Activated CD8-positive, alpha-beta memory T cell treated with anti-CD3 and anti-CD28 coated beads, Interleukin-2, amount 10 ng/mL, durations not matched to agents 7 days and 5 days (primary cell): ENCODE measurements at regions not wholly inside any gene's neighbourhood (a gene's known extent, or its start where the extent isn't known, plus 50 kb on each side); places are given as distances from the start of the nearest gene placed in this dataset.

ENCODE experiments used
- ATAC-seq: fragments of 150-1000 bp; cut with Tn5 transposase; one replicate; pipeline ENCODE4 v1.10.0; 2021; ENCODE audit warnings: moderate library complexity
- CTCF ChIA-PET: fragments of 350-600 bp; sonication (Branson Sonifier 250); formaldehyde crosslinking; loops from one replicate; lab custom pipeline; 2021; ENCODE audit warnings: antibody characterized with exemption; lab: Charles Lee
- DNase-seq: peaks from one replicate; pipeline ENCODE4 v3.0.0-alpha.2; 2020
- H3K27ac Mint-ChIP-seq: one replicate; pipeline ENCODE4 v1.8.0; 2021; ENCODE audit warnings: mild to moderate bottlenecking, mixed read lengths
- H3K27me3 Mint-ChIP-seq: one replicate; pipeline ENCODE4 v1.8.0; 2021; ENCODE audit warnings: mixed read lengths
- H3K36me3 Mint-ChIP-seq: one replicate; pipeline ENCODE4 v1.8.0; 2021; ENCODE audit warnings: mild to moderate bottlenecking, mixed read lengths
- H3K4me1 Mint-ChIP-seq: one replicate; pipeline ENCODE4 v1.8.0; 2021; ENCODE audit warnings: mixed read lengths
- H3K4me3 Mint-ChIP-seq: one replicate; pipeline ENCODE4 v1.8.0; 2021; ENCODE audit warnings: mild to moderate bottlenecking, moderate library complexity, mixed read lengths
- H3K9me3 Mint-ChIP-seq: one replicate; pipeline ENCODE4 v1.8.0; 2022; ENCODE audit warnings: low read depth, mixed read lengths

DNA sequence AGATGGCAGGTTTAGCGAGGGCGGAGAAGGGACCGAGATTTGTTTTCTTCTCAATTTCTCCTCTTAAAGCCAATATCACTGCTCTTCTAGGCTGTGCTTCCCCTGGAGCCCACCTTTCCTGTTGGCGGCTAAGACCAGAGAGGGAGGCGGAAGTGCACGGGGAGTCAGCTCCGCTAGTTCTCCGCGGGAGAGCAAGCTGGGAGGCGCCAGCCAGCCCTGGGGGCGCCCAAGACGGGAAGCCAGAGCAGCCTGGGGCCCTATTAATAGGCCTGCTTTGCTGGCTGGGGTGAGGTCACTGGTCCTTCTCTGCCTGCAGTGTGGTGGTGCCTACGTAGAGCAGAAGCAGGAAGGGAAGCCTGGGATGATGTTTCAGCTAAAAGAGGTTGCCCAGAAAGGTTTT, 61.6 kb downstream of the LSM5 start:
- Mint-ChIP-seq H3K9me3 (no peaks in the 10 kb centered on the region), H3K27me3 (peaks cover 36% of the 10 kb centered on the region), H3K4me1 (no peaks in the 10 kb centered on the region), H3K4me3 (no peak overlapping the region), H3K36me3 (no peaks in the 10 kb centered on the region), H3K27ac (no peak overlapping the region)
- ATAC-seq (no peak), DNase-seq (no peak)
- CTCF ChIA-PET = no interaction called here

DNA sequence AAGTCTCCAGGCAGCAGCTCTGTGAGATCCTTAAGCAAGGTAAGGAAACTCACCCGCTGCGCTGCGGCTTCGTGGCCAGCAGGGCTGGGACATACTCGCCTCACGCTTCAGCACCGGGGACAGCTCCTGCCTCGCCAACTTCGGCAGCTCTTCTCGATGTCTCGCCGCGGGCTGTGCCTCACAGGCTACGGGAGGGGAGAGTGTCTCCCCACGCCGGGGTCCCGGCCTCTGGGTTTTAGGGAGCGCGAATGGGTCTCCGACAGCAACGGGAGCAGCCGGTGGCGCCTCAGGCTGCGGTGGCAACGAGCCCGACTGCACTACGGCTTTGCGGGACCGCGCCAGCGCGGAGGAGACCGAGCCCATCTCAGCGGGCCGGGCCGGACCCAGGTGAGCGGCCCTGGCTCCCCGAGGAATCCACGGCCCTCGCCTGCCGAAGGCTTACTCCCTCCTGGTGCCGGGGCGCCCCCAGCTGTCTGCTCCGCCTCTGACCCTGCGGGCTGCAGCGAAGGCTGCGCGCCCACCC, 62.4 kb downstream of the LSM5 start:
- Mint-ChIP-seq H3K4me1 (no peaks in the 10 kb centered on the region), H3K36me3 (no peaks in the 10 kb centered on the region), H3K4me3 (no peak overlapping the region), H3K27me3 (peaks cover 36% of the 10 kb centered on the region), H3K27ac (no peak overlapping the region), H3K9me3 (no peaks in the 10 kb centered on the region)
- CTCF ChIA-PET = no interaction called here
- ATAC-seq (peak; percentile 71), DNase-seq (peak; percentile 77)

DNA sequence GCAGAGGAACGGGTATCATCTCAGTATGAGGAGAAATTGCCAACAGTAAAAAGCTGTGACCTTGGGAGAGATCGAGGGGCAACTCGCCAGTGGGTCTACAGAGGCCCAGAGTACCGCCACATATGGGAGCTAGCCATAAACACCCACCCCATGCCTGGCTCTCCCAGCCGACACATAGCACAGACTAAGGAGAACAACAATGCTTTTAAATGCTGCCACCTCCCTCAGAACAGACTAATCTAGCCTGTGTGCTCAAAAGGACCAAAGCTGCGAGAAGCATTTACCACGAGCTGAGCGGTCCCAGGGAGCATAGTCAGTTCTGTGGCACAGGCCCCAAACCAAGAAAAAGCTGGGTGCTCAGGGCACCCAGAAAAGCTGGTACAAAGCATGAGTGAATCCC, 73.3 kb downstream of the LSM5 start:
- H3K4me1 Mint-ChIP-seq = no peaks in the 10 kb centered on the region
- DNase-seq (no peak), ATAC-seq (no peak)
- no peaks in the 10 kb centered on the region for H3K9me3 Mint-ChIP-seq
- no peaks in the 10 kb centered on the region for H3K27me3 Mint-ChIP-seq
- no peak overlapping the region for H3K27ac Mint-ChIP-seq
- CTCF ChIA-PET = no interaction called here
- H3K4me3 Mint-ChIP-seq = no peak overlapping the region
- no peaks in the 10 kb centered on the region for H3K36me3 Mint-ChIP-seq

DNA sequence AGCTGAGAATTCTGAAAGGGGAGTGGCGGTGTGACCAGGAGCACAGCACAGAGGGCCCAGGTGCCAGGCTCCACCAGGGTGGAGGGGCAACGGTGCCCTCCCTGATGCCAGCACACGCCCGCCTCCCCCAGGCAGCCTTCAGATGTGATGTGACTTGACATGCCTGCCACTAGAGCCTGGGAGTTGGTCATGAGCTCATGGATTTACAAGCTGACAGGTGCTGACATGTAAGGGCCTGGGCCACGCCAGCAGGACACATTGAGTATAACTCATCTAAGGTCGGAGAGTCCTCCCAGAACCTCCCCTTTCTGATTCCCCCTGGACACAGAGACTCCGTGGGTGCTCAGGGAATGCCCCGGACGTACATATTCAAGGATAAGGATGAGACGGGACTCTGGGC, 74.2 kb downstream of the LSM5 start:
- no peaks in the 10 kb centered on the region for H3K36me3 Mint-ChIP-seq
- no peaks in the 10 kb centered on the region for H3K9me3 Mint-ChIP-seq
- no peaks in the 10 kb centered on the region for H3K27me3 Mint-ChIP-seq
- H3K4me3 Mint-ChIP-seq = no peak overlapping the region
- no peak for DNase-seq
- no peak overlapping the region for H3K27ac Mint-ChIP-seq
- H3K4me1 Mint-ChIP-seq = no peaks in the 10 kb centered on the region
- no peak for ATAC-seq
- CTCF ChIA-PET = no interaction called here

DNA sequence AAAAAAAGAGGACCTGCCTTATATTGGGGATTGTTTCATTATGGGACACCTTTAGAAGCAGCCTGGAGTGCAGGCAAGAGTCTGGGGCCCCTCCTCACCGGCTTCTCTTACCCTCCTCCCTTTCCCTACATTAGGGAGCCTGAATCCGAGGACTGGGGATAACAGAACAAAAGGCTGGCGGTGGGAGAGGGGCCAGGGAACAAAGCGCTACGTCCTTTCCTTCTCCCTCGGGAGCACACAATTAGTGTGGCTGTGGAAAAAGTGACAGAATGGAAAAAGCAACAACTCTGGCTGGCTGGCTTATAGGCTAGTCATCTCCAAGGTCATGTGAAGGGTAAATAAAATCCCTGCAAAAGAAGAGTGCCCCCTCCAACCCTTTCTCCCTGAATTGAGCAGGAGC, 74.7 kb downstream of the LSM5 start:
- Mint-ChIP-seq H3K9me3 (no peaks in the 10 kb centered on the region), H3K4me1 (no peaks in the 10 kb centered on the region)
- no peak for ATAC-seq

DNA sequence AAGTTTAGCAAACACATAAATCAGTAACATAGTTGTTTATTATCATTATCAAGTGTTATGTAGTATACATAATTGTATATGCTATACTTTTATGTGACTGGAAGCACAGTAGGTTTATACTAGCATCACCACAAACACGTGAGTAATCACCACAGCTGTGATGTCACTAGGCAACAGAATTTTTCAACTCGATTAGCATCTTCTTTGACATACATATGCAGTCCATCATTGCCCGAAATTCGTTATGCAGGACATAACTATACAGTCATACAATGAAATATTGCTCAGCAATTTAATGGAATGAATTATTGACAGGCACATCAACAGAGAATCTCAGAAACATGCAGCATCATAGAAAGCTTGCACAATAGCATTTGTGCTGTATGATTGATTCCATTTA, 77.7 kb downstream of the LSM5 start:
- no peak for DNase-seq
- no peak for ATAC-seq
- Mint-ChIP-seq H3K9me3 (no peaks in the 10 kb centered on the region), H3K27me3 (no peaks in the 10 kb centered on the region), H3K4me1 (no peaks in the 10 kb centered on the region), H3K27ac (no peak overlapping the region), H3K36me3 (no peaks in the 10 kb centered on the region), H3K4me3 (no peak overlapping the region)
- CTCF ChIA-PET = no interaction called here

More for the DNA sequence above, 74.7 kb downstream of the LSM5 start:
- CTCF ChIA-PET = no interaction called here
- DNase-seq = no peak
- Mint-ChIP-seq H3K4me3 (no peak overlapping the region), H3K36me3 (no peaks in the 10 kb centered on the region), H3K27ac (no peak overlapping the region), H3K27me3 (no peaks in the 10 kb centered on the region)

DNA sequence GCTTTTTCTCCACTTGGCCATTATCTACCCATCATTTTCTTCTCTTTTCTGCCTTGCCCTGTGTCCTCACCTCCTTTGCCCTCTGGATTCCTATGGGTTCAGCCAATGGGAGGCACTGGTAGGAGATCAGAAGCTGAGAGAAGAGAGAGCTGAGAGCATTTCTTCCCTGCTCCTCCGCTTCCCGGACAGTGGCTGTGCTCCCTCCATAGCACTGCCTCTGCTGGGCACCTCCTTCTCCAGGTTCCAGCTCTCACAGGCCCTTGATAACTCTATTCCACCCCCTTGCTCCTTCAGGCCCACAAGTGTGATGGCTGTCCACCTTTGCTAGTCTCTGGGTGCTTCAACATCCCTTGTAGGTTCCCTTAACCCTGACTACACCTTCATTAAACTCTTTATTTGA, 79.6 kb downstream of the LSM5 start:
- Mint-ChIP-seq H3K9me3 (no peaks in the 10 kb centered on the region), H3K4me3 (no peak overlapping the region), H3K4me1 (no peaks in the 10 kb centered on the region), H3K27ac (no peak overlapping the region), H3K36me3 (no peaks in the 10 kb centered on the region), H3K27me3 (no peaks in the 10 kb centered on the region)
- DNase-seq = no peak
- no peak for ATAC-seq
- CTCF ChIA-PET = no interaction called here

DNA sequence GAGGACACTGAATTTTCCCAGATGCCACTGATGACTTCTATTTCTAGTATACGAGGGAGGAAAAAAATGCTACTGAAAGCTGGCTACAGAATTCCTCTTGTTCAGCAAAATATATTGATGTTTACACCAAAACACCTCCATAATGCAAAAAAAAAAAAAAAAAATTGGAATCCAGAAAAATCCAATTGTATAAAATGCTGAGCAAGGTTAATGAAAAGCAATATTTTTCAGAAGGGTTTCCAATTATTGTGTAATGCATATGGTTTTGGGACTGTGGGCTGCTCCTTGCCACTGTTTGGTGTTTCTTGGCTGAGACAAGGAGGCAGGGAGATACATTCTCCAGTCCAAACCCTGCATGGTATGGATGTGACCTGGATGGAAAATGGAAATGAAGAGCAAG, 83.8 kb downstream of the LSM5 start:
- Mint-ChIP-seq H3K4me3 (no peak overlapping the region), H3K9me3 (no peaks in the 10 kb centered on the region), H3K27ac (no peak overlapping the region), H3K27me3 (peaks cover 2% of the 10 kb centered on the region), H3K4me1 (no peaks in the 10 kb centered on the region), H3K36me3 (no peaks in the 10 kb centered on the region)
- ATAC-seq (no peak), DNase-seq (no peak)
- CTCF ChIA-PET = no interaction called here

DNA sequence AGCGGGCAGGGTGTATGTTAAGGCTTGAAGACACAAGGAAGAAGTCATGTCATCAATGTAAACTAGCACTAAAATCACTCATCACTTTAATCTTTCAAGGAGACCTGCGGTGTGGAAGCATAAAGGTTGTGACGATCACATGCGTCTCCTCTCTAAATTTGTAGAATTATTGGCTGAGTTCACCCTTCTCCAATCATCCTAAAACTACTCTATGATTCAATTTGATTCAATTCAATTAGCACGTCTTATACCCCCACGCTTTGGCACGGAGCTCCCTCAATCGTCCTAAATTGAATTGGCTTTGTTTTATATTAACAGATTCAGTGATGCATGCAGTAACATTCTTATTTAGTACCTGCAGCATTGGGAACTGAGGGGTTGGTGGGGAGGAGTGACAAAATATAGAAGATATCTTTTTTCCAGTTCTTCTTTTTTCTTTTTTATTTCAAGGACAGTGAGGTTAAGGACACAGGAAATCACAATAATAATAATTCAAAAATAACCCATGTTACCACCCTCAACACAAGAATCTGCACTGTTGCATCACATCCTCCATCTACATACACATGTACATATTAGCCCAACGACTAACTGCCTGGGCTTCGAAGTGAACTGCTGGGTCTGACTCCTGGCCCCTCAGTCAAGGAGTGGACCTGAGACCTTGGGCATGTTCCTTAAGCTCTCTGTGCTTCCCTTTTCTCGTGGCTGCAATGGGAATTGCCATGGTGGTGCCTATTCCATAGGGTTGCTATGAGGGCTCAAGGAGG, 86.5 kb downstream of the LSM5 start:
- H3K27ac Mint-ChIP-seq = no peak overlapping the region
- CTCF ChIA-PET = no interaction called here
- H3K27me3 Mint-ChIP-seq = peaks cover 4% of the 10 kb centered on the region

DNA sequence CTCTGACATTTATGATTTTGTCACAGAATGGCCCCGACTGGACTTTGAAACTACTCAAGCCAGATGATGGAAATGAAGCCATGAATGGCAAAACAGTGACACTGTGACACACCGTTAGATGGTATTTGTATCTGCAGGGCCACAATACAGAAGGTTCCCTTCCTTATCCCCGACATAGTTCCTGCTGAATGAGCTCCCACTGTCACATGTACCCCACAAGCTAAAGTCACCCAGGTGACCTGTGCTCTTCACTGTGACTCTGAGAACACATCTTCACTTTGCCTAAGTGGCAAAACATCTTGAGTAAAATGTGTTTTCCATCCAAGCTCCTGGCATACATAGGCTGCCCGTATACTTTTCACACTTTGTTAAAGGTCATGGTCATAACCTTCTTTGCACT, 89.5 kb downstream of the LSM5 start:
- no peaks in the 10 kb centered on the region for H3K4me1 Mint-ChIP-seq
- no peak for DNase-seq

More for the DNA sequence above, 86.5 kb downstream of the LSM5 start:
- Mint-ChIP-seq H3K4me1 (no peaks in the 10 kb centered on the region), H3K4me3 (no peak overlapping the region), H3K36me3 (no peaks in the 10 kb centered on the region), H3K9me3 (no peaks in the 10 kb centered on the region)
- ATAC-seq (no peak), DNase-seq (no peak)

DNA sequence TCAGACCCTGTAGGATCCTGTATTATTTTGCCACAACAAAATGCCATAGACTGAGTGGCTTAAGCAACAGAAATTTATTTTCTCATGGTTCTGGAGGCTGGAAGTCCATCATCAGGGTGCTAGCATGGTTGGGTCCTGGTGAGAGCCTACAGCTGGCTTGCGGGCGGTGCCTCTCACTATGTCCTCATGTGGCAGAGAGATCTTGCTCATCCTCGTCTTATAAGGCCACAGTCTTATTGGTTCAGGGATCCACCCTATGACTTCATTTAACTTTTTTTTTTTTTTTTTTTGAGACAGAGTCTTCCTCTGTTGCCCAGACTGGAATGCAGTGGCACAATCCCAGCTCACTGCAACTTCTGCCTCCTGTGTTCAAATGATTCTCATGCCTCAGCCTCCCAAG, 90.9 kb downstream of the LSM5 start:
- H3K4me1 Mint-ChIP-seq = no peaks in the 10 kb centered on the region
- no peaks in the 10 kb centered on the region for H3K36me3 Mint-ChIP-seq
- ATAC-seq (no peak), DNase-seq (no peak)
- CTCF ChIA-PET = no interaction called here
- H3K9me3 Mint-ChIP-seq = no peaks in the 10 kb centered on the region
- H3K4me3 Mint-ChIP-seq = no peak overlapping the region
- H3K27ac Mint-ChIP-seq = no peak overlapping the region
- peaks cover 4% of the 10 kb centered on the region for H3K27me3 Mint-ChIP-seq

More for the DNA sequence above, 89.5 kb downstream of the LSM5 start:
- ATAC-seq = no peak
- CTCF ChIA-PET = no interaction called here
- no peaks in the 10 kb centered on the region for H3K36me3 Mint-ChIP-seq
- no peak overlapping the region for H3K27ac Mint-ChIP-seq
- H3K9me3 Mint-ChIP-seq = no peaks in the 10 kb centered on the region
- H3K27me3 Mint-ChIP-seq = peaks cover 4% of the 10 kb centered on the region
- no peak overlapping the region for H3K4me3 Mint-ChIP-seq

DNA sequence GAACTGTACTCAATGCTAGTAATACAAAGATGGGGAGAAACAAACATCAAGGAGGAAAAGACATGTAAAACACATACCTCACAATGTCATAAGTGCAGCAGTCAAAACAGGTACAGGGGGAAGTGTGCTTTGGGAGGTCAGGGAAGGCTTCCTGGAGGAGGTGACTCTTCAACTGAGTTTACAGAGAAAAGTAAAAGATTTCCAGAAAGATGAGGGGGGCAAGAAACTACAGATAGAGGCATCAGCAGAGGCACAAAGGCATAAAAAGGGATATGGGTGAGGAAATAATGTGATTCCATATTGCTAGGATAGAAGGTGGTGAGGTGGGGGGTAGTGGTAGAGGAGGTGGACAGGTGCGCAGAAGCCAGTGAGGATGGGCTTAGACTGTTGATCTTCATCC, 95.0 kb downstream of the LSM5 start:
- Mint-ChIP-seq H3K4me1 (no peaks in the 10 kb centered on the region), H3K4me3 (no peak overlapping the region), H3K9me3 (no peaks in the 10 kb centered on the region), H3K36me3 (no peaks in the 10 kb centered on the region), H3K27me3 (peaks cover 4% of the 10 kb centered on the region), H3K27ac (no peak overlapping the region)
- ATAC-seq (no peak), DNase-seq (no peak)
- CTCF ChIA-PET = no interaction called here

DNA sequence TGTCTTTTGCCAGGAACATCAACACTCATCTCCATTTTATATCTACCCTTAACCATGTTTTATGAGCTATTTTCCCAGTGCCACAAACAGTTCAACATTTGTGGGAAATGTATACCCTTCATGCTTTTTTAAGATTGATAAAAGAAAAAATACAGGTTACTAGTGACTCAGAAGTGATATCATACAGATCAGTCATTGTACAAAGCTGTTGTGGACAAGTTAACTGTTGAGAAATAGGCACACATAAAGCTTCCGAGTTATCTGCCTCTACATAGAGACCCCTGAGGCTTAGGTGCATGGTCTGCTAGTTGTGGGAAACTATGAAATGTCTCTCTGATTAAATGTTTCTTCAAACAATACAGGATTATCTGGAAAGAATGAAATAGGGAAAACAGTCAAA, 96.3 kb downstream of the LSM5 start:
- Mint-ChIP-seq H3K27ac (no peak overlapping the region), H3K36me3 (no peaks in the 10 kb centered on the region), H3K9me3 (no peaks in the 10 kb centered on the region), H3K4me3 (no peak overlapping the region), H3K4me1 (no peaks in the 10 kb centered on the region), H3K27me3 (peaks cover 4% of the 10 kb centered on the region)
- CTCF ChIA-PET = no interaction called here
- DNase-seq = no peak
- no peak for ATAC-seq

DNA sequence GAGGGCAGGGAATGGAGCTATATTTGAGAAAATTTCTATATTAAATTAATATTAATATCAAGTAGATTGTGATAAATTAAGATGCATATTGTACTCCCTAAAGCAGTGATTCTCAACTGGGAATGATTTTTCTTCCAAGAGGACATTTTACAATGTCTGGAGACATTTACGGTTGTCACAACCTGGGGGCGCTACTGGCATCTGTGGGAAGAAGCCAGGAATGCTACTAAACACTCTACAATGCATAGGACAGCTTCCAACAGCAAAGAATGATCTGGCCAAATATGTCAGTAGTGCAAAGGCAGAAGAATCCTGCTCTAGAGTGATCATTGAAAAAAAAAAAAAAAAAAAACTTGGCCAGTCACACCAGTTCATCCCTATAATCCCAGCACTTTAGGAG, 100.0 kb downstream of the LSM5 start:
- no peaks in the 10 kb centered on the region for H3K36me3 Mint-ChIP-seq
- H3K27ac Mint-ChIP-seq = no peak overlapping the region
- no peak for ATAC-seq
- DNase-seq = no peak
- H3K4me1 Mint-ChIP-seq = no peaks in the 10 kb centered on the region
- no peak overlapping the region for H3K4me3 Mint-ChIP-seq
- no peaks in the 10 kb centered on the region for H3K9me3 Mint-ChIP-seq
- CTCF ChIA-PET = no interaction called here
- peaks cover 6% of the 10 kb centered on the region for H3K27me3 Mint-ChIP-seq
